ENCODE measurements at regions not wholly inside any gene's neighbourhood (a gene's known extent, or its start where the extent isn't known, plus 50 kb on each side); places are given as distances from the start of the nearest gene placed in this dataset.

- Histone ChIP-seq H3K9ac (replicated peaks in 1 of 4; ENCODE audit: extremely low read depth in 1 of 4, low read depth in 3 of 4, low read length in 3 of 4) (no peak overlapping the region), H2BK12ac (ENCODE audit: low read depth, low read length) (0 out of 2 replicates have a peak overlapping the region, but pooled peaks have one; percentile 9), H3K23ac (ENCODE audit: insufficient read length) (no peak overlapping the region), H2BK20ac (ENCODE audit: low read length) (no peak overlapping the region), H3K36me3 (ENCODE audit: control insufficient read depth in 2 of 4, insufficient read depth in 4 of 4, low read length in 3 of 4) (no peaks in the 10 kb centered on the region), H2BK5ac (ENCODE audit: low read depth, low read length) (peak overlapping the region; percentile 60; the same call in 1 of the 2 replicates), H2BK120ac (replicated peaks; ENCODE audit: low read depth, low read length) (no peak overlapping the region), H3K4me3 (ENCODE audit: extremely low read depth in 1 of 4, insufficient read depth in 2 of 4, low read depth in 3 of 4, low read length in 4 of 4) (no peak overlapping the region), H3K14ac (ENCODE audit: insufficient read length) (no peak overlapping the region), H3K4me1 (replicated peaks in 1 of 4; ENCODE audit: control insufficient read depth in 3 of 4, insufficient read depth in 4 of 4, low read length in 3 of 4) (no peaks in the 10 kb centered on the region), H3K27ac (ENCODE audit: low read depth, low read length) (no peak overlapping the region), H4K91ac (replicated peaks; ENCODE audit: insufficient read length, low read length) (no peak overlapping the region), H4K20me1 (replicated peaks in 1 of 2; ENCODE audit: control insufficient read depth in 1 of 2, insufficient read depth in 2 of 2, low read length in 2 of 2) (no peaks in the 10 kb centered on the region), H3K79me2 (ENCODE audit: control insufficient read depth in 1 of 2, insufficient read depth in 2 of 2, low read length in 2 of 2) (no peaks in the 10 kb centered on the region), H3K4ac (replicated peaks; ENCODE audit: insufficient read length, low read depth, low read length) (no peak overlapping the region), H4K8ac (ENCODE audit: extremely low read depth, insufficient read depth, low read length) (no peak overlapping the region), H3K9me3 (ENCODE audit: insufficient read depth in 2 of 2, low read depth in 1 of 2, low read length in 1 of 2) (no peaks in the 10 kb centered on the region), H4K5ac (ENCODE audit: insufficient read length, low read depth, low read length) (no peak overlapping the region), H2BK15ac (ENCODE audit: low read length) (no peak overlapping the region), H3K18ac (ENCODE audit: extremely low read depth, low read length) (no peak overlapping the region), H3K56ac (replicated peaks; ENCODE audit: insufficient read length, low read depth, low read length) (no peak overlapping the region), H3K4me2 (ENCODE audit: insufficient read depth in 1 of 2, low read depth in 2 of 2, low read length in 2 of 2) (no peak overlapping the region), H2AFZ (ENCODE audit: low read length) (no peak overlapping the region), H3K27me3 (replicated peaks in 1 of 4; ENCODE audit: control insufficient read depth in 3 of 4, extremely low read depth in 1 of 4, insufficient read depth in 3 of 4, low read length in 3 of 4) (no peaks in the 10 kb centered on the region), H3K79me1 (ENCODE audit: low read depth, low read length) (no peaks in the 10 kb centered on the region), H3K23me2 (ENCODE audit: low read depth, low read length) (no peaks in the 10 kb centered on the region), H2AK5ac (ENCODE audit: low read depth, low read length) (no peak overlapping the region)
- ChIA-PET CTCF (ENCODE audit: partially characterized antibody) (interaction anchor here (0.6 to 1.5 kb wide), 3 partner anchors 60 to 232 kb away, joined by 3 to 4 read pairs (median 3); no protein-coding TSS in a partner anchor), POLR2A (ENCODE audit: partially characterized antibody) (no interaction called here)
- no peak for FAIRE-seq
- no peak for DNase-seq (ENCODE audit: low read depth in 1 of 2, low spot score in 2 of 2)
- 88% methylated on average over 8 of the region's 8 CpGs; no CpG with 5 or more reads in 1 of the 2 experiments for WGBS, 2 experiments (ENCODE audit: extremely low coverage in 1 of 2, insufficient coverage in 1 of 2, insufficient read length in 1 of 2, insufficient replicate concordance in 2 of 2, low coverage in 1 of 2, low lambda C conversion rate in 2 of 2, missing lambda C conversion rate in 1 of 2)
- TF ChIP-seq TBP (IDR thresholded peaks at IDR 0.05; ENCODE audit: low read depth, low read length), result no peak
- no peak for TF ChIP-seq USF2 (IDR thresholded peaks at IDR 0.05; ENCODE audit: low read length)
- TF ChIP-seq E2F6 (IDR thresholded peaks at IDR 0.05), result no peak
- TF ChIP-seq NRF1 (IDR thresholded peaks at IDR 0.05; ENCODE audit: low read depth, low read length), result no peak
- TF ChIP-seq SAP30 (IDR thresholded peaks at IDR 0.05; ENCODE audit: insufficient read depth, insufficient replicate concordance, low read length), result no peak
Observed at GRCh38 chr20:4522310-4522709, 163.9 kb upstream of the PRNP start.

All from H1 (cell line).